ENCODE measurements at regions not wholly inside any gene's neighbourhood (a gene's known extent, or its start where the extent isn't known, plus 50 kb on each side); places are given as distances from the start of the nearest gene placed in this dataset.

DNA sequence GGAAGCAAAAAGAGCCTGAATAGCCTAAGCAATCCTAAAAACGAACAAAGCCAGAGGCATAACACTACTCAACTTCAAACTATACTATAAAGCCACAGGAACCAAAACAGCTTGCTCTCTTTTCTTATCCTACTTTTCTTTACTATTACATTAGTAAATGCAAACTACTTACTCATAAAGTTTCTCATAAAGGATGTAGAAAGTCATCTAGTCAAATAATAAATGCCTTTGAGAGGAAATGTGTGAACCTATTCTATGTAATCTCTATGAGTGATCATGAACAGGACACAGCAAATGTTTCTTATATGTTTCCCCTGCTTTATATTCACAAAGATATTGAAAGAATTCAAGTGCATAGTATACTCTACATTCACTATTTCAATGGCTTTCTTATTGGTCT, 176.9 kb upstream of the MDGA2 start:
- Histone ChIP-seq H3K4me3 (no peak overlapping the region), H3K27ac (no peak overlapping the region)
- TF ChIP-seq, protein P1, sequence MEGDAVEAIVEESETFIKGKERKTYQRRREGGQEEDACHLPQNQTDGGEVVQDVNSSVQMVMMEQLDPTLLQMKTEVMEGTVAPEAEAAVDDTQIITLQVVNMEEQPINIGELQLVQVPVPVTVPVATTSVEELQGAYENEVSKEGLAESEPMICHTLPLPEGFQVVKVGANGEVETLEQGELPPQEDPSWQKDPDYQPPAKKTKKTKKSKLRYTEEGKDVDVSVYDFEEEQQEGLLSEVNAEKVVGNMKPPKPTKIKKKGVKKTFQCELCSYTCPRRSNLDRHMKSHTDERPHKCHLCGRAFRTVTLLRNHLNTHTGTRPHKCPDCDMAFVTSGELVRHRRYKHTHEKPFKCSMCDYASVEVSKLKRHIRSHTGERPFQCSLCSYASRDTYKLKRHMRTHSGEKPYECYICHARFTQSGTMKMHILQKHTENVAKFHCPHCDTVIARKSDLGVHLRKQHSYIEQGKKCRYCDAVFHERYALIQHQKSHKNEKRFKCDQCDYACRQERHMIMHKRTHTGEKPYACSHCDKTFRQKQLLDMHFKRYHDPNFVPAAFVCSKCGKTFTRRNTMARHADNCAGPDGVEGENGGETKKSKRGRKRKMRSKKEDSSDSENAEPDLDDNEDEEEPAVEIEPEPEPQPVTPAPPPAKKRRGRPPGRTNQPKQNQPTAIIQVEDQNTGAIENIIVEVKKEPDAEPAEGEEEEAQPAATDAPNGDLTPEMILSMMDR (IDR thresholded peaks at IDR 0.05), result no peak
- no peak for DNase-seq (ENCODE audit: low spot score)

DNA sequence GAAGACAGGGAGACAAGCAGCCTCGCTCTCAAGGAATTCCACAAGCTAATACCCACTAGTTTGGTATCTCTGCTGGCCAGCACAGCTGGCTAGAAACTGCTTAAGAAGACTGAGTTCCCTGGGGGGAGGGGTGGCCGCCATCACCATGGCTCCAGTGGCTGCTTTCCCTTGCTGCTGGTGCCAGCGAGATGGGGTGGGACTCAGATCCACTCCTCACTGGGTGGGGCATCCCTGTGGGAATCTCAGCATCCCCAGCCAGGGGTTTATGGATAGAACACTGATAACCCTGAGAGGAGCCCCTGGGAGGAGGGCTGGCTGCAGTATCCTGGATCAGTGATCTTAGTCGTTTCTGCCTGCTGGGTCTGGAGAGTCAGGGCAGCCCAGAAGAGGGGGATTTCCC, 170.6 kb upstream of the MDGA2 start:
- no peak for DNase-seq (ENCODE audit: low spot score)
- TF ChIP-seq, protein P1 (IDR thresholded peaks at IDR 0.05), result no peak
- Histone ChIP-seq H3K4me3 (no peak overlapping the region), H3K27ac (no peak overlapping the region)

DNA sequence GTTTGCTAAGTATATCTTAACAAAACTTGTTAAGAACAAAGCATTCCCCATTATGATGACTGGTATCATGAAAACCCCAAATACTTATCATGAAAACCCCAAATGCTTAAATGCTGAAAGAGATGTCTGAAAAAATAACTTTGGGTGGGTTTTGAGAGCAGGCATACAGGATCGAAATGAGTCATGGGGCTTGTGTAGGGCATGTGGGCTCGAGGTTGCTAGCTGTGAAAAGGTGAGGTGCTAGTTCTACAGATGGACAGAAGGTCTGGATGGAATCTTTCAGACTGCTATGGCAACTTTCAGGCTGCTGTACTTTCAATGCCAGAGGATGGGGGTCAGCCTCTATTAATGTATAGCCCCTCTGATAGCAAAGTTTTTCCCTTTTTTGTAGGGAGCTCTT, 167.8 kb upstream of the MDGA2 start:
- no peak overlapping the region for H3K4me3 ChIP-seq
- no peak for DNase-seq (ENCODE audit: low spot score)
- TF ChIP-seq, protein P1 (IDR thresholded peaks at IDR 0.05), result no peak
- H3K27ac ChIP-seq, result no peak overlapping the region

DNA sequence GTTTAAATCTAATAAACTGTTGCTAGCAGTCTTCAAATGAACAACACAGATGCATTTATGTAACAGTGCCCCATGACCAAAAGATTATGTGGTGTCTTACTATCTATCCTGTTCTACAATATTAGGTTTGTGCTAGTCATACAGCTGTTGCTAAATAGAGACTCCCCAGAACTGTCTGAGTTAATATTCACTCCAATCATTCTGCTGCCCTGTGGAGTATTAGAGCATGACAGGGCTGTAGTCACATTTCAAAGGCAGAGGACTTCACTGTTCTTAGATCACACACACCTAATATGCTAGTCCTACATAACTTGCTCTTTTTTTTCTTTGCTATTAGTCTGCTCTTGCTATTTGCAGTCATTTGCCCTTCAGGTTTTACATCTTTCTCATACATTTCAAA, 157.6 kb upstream of the MDGA2 start:
- H3K4me3 ChIP-seq, result no peak overlapping the region
- TF ChIP-seq, protein P1 (IDR thresholded peaks at IDR 0.05), result no peak
- H3K27ac ChIP-seq, result no peak overlapping the region
- DNase-seq (ENCODE audit: low spot score), result no peak

DNA sequence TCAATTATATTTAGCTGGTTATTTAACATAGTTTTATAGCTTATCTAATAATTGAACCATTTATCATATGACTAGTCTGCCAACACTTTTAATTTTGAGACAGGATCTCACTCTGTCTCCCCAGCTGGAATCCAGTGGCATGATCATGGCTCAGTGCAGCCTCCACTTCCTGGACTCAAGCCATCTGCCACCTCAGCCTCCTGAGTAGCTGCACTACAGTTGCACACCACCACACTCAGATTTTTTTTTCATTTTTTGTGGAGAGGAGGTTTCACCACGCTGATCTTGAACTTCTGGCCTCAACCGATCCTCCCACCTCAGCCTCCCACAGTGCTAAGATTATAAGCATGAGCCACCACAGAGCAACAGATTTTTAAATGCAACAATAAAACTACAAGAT, 151.4 kb upstream of the MDGA2 start:
- H3K27ac ChIP-seq, result no peak overlapping the region
- no peak for DNase-seq (ENCODE audit: low spot score)
- H3K4me3 ChIP-seq, result no peak overlapping the region
- TF ChIP-seq, protein P1 (IDR thresholded peaks at IDR 0.05), result no peak

DNA sequence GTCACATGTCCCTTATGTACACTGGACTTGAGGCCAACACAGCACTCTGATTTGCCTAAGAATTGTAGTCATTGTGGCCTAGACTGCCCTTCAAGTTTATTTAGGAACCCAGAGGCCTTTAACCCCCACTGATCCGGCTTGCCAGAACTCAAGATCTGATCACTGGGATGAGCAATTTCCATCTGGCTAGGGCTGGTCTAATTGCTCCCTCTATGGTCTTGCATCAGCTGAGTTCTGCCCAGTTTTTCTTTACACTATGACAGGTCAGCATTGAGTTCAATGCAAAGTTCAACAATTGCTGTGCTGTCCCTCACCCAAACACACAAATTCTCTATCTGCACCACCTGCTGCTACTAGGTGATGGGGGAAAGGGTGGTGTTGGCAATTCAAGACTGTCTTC, 146.9 kb upstream of the MDGA2 start:
- DNase-seq (ENCODE audit: low spot score), result no peak
- TF ChIP-seq, protein P1 (IDR thresholded peaks at IDR 0.05), result no peak
- no peak overlapping the region for H3K4me3 ChIP-seq
- no peak overlapping the region for H3K27ac ChIP-seq

DNA sequence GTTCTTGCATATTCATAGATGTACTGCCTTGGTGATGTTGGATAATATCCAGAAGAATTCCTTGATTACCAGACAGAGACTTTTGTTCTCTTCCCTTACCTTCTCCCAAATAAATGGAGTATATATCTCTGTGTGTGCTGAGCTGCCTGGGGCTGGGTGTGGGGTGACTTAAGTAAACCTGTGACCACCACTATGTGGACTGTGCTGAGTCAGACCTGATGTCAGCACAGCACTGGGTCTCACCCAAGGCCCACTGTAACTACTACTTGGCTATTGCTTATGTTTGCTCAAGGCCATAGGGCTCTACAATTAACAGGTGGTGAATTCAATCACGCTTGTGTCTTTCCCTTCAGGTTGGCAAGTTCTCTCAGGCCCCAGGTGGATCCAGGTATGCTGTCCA, 145.7 kb upstream of the MDGA2 start:
- DNase-seq (ENCODE audit: low spot score), result no peak
- TF ChIP-seq, protein P1 (IDR thresholded peaks at IDR 0.05), result no peak
- H3K27ac ChIP-seq, result no peak overlapping the region
- H3K4me3 ChIP-seq, result no peak overlapping the region

Measured in coronary artery (tissue), 2 donors.